ENCODE measurements at regions not wholly inside any gene's neighbourhood (a gene's known extent, or its start where the extent isn't known, plus 50 kb on each side); places are given as distances from the start of the nearest gene placed in this dataset.
A peak's percentile ranks its signal among the peaks of the same experiment; 100 is the strongest.

DNA sequence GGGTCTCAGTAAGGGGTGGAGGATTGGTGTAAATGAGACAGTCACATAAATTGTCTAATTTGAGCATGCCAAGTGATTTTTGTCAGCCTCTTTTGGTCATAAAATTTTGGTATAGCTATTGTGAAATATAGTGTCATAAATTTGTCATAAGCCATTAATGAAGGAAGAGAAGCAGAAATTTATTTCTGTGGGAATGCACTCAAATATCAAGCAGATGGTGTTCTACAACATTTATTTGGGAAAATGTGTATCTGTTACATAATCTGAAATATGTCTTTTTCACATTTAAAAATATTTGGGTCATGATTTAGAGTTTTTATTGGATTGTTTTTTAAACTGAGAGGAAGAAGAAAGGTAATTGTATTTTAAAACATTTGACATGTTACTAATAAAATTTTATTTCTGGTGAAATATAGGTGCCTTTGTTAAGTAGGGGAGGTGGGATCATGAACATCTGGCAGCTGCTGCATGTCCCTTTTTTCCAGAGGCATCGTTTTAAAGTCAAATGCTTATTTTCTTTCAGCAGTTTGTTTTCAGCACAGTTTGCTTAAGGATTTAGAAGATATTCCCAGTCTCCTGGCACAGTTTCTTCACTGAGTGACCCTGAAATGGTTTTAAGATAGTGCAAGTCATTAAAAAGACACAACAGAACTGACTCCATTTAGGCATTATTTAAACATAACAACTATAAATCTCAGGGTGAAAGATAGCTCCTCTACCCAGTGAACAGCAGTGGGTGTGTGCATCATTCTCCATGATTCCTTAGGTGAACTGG is 371.7 kb downstream of the SNAPC1 start:
- no peak overlapping the region for H3K4me3 Mint-ChIP-seq
- Histone ChIP-seq H4K20me1 (ENCODE audit: low read depth) (no peaks in the 10 kb centered on the region), H3K27me3 (peaks cover 9% of the 10 kb centered on the region), H2AFZ (replicated peaks) (no peak overlapping the region), H3F3A (ENCODE audit: low read depth) (no peaks in the 10 kb centered on the region), H3K36me3 (no peaks in the 10 kb centered on the region), H3K4me3 (no peak overlapping the region), H3K4me1 (no peaks in the 10 kb centered on the region), H3K9me3 (ENCODE audit: low read depth) (no peaks in the 10 kb centered on the region), H3K9ac (no peak overlapping the region), H3K27ac (no peak overlapping the region), H3K79me2 (ENCODE audit: low read depth) (no peaks in the 10 kb centered on the region), H3K4me2 (no peak overlapping the region)
- H3K27me3 Mint-ChIP-seq (ENCODE audit: insufficient read depth, low read depth) = no peaks in the 10 kb centered on the region
- peaks cover 3% of the 10 kb centered on the region for H3K4me1 Mint-ChIP-seq
- DNase-seq (ENCODE audit: low spot score) = no peak
- H3K27ac Mint-ChIP-seq = no peak overlapping the region
- H3K36me3 Mint-ChIP-seq = no peaks in the 10 kb centered on the region
- H3K9me3 Mint-ChIP-seq = no peaks in the 10 kb centered on the region
- TF ChIP-seq, protein P1, sequence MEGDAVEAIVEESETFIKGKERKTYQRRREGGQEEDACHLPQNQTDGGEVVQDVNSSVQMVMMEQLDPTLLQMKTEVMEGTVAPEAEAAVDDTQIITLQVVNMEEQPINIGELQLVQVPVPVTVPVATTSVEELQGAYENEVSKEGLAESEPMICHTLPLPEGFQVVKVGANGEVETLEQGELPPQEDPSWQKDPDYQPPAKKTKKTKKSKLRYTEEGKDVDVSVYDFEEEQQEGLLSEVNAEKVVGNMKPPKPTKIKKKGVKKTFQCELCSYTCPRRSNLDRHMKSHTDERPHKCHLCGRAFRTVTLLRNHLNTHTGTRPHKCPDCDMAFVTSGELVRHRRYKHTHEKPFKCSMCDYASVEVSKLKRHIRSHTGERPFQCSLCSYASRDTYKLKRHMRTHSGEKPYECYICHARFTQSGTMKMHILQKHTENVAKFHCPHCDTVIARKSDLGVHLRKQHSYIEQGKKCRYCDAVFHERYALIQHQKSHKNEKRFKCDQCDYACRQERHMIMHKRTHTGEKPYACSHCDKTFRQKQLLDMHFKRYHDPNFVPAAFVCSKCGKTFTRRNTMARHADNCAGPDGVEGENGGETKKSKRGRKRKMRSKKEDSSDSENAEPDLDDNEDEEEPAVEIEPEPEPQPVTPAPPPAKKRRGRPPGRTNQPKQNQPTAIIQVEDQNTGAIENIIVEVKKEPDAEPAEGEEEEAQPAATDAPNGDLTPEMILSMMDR (IDR thresholded peaks at IDR 0.05) = no peak
- no peak for TF ChIP-seq EZH2phosphoT487 (IDR thresholded peaks at IDR 0.05)
- no peak for TF ChIP-seq EZH2 (IDR thresholded peaks at IDR 0.05)

DNA sequence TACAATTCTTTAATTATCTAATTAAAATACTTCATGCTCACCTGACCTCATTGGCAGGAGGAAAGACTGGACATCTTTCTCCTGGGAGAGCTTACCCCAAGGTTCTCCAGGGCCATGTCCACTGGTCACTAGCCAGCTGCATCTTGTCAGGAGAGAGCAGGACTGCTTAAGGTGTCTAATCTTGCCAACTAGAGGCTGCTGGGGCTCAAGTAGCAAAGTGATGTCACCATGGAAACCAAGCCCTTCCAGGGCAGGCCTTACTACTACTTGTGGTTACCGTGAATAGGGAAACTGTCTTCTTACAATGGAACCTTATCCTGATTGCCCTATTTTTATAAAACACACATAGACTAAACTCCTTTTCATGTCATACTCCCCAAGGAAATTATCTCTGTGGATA is 376.4 kb downstream of the SNAPC1 start:
- TF ChIP-seq EZH2 (IDR thresholded peaks at IDR 0.05) (no peak), EZH2phosphoT487 (IDR thresholded peaks at IDR 0.05) (no peak)
- TF ChIP-seq, protein P1 (IDR thresholded peaks at IDR 0.05) = no peak
- no peak overlapping the region for H3K9ac ChIP-seq
- H3K9me3 Mint-ChIP-seq = no peaks in the 10 kb centered on the region
- no peak overlapping the region for H3K4me3 Mint-ChIP-seq
- H4K20me1 ChIP-seq (ENCODE audit: low read depth) = no peaks in the 10 kb centered on the region
- no peaks in the 10 kb centered on the region for H3K4me1 ChIP-seq
- H2AFZ ChIP-seq (replicated peaks) = no peak overlapping the region
- H3K4me1 Mint-ChIP-seq = peaks cover 4% of the 10 kb centered on the region
- H3F3A ChIP-seq (ENCODE audit: low read depth) = no peaks in the 10 kb centered on the region
- peaks cover 2% of the 10 kb centered on the region for H3K27me3 Mint-ChIP-seq (ENCODE audit: insufficient read depth, low read depth)
- peak; percentile 57 for DNase-seq (ENCODE audit: low spot score)
- H3K36me3 ChIP-seq = no peaks in the 10 kb centered on the region
- no peak overlapping the region for H3K4me3 ChIP-seq
- H3K27ac Mint-ChIP-seq = no peak overlapping the region
- no peaks in the 10 kb centered on the region for H3K36me3 Mint-ChIP-seq
- H3K27me3 ChIP-seq = no peaks in the 10 kb centered on the region
- no peak overlapping the region for H3K4me2 ChIP-seq
- H3K79me2 ChIP-seq (ENCODE audit: low read depth) = no peaks in the 10 kb centered on the region
- H3K9me3 ChIP-seq (ENCODE audit: low read depth) = no peaks in the 10 kb centered on the region
- no peak overlapping the region for H3K27ac ChIP-seq

DNA sequence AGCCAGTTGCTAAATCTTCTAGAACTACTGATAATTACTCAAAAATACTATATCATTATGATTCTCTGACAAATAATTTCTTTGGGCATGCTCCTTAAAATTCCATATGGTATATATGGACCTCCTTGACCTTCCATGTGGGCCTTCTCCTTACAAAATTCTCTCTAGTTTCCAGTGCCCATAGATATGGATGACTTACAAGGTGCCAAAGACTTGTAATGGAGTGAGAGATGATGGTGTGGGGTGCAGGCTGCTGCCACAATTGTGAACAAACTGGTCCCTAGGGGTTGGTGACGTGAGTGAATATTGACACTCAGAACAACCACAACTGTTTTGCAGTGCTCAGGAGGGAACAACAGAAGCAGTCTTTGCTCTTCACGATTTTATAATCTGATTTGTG is 378.9 kb downstream of the SNAPC1 start:
- no peaks in the 10 kb centered on the region for H3K36me3 Mint-ChIP-seq
- H3K4me1 ChIP-seq = no peaks in the 10 kb centered on the region

More for the DNA sequence above, 378.9 kb downstream of the SNAPC1 start:
- H3K9ac ChIP-seq = no peak overlapping the region
- Mint-ChIP-seq H3K27ac (no peak overlapping the region), H3K27me3 (ENCODE audit: insufficient read depth, low read depth) (peaks cover 5% of the 10 kb centered on the region), H3K9me3 (no peaks in the 10 kb centered on the region), H3K4me3 (no peak overlapping the region), H3K4me1 (peaks cover 4% of the 10 kb centered on the region)
- H3K36me3 ChIP-seq = no peaks in the 10 kb centered on the region
- no peak overlapping the region for H3K27ac ChIP-seq
- no peak for DNase-seq (ENCODE audit: low spot score)
- no peak overlapping the region for H3K4me3 ChIP-seq
- TF ChIP-seq EZH2 (IDR thresholded peaks at IDR 0.05) (no peak), EZH2phosphoT487 (IDR thresholded peaks at IDR 0.05) (no peak)
- TF ChIP-seq, protein P1 (IDR thresholded peaks at IDR 0.05) = no peak
- H3K27me3 ChIP-seq = no peaks in the 10 kb centered on the region
- no peaks in the 10 kb centered on the region for H4K20me1 ChIP-seq (ENCODE audit: low read depth)
- H3K9me3 ChIP-seq (ENCODE audit: low read depth) = no peaks in the 10 kb centered on the region
- no peak overlapping the region for H3K4me2 ChIP-seq
- H3K79me2 ChIP-seq (ENCODE audit: low read depth) = no peaks in the 10 kb centered on the region
- no peaks in the 10 kb centered on the region for H3F3A ChIP-seq (ENCODE audit: low read depth)
- no peak overlapping the region for H2AFZ ChIP-seq (replicated peaks)

Data from neural progenitor cell (in vitro differentiated cells).